ENCODE measurements at regions not wholly inside any gene's neighbourhood (a gene's known extent, or its start where the extent isn't known, plus 50 kb on each side); places are given as distances from the start of the nearest gene placed in this dataset.

GRCh38 chr2:239557516-239557915 lies 156.7 kb upstream of the HDAC4 start:
- H3K9me3 ChIP-seq (ENCODE audit: control insufficient read depth, low read depth, low read length): no peaks in the 10 kb centered on the region
- no peak overlapping the region for H3K9ac ChIP-seq (ENCODE audit: control insufficient read depth, extremely low read depth, insufficient read depth, low read length)
- no peaks in the 10 kb centered on the region for H3K27me3 ChIP-seq (ENCODE audit: control insufficient read depth, extremely low read depth, insufficient read depth, low read length)
- no peaks in the 10 kb centered on the region for H3K36me3 ChIP-seq (ENCODE audit: control insufficient read depth in 2 of 2, extremely low read depth in 1 of 2, insufficient read depth in 2 of 2, low read length in 2 of 2)
- FAIRE-seq: no peak
- H3K9me1 ChIP-seq (ENCODE audit: control insufficient read depth, extremely low read depth, insufficient read depth, low read length): no peaks in the 10 kb centered on the region
- H3K79me2 ChIP-seq (ENCODE audit: control insufficient read depth, insufficient read depth, low read length): no peaks in the 10 kb centered on the region
- no peak for DNase-seq (ENCODE audit: low read depth, low spot score)
- dilution Hi-C loops (cut with MboI; ENCODE audit: extremely low pct_ligation_motif_present, low sequenced_read_pairs): no loop called here
- H2AFZ ChIP-seq (ENCODE audit: control insufficient read depth, low read length): no peak overlapping the region
- H4K20me1 ChIP-seq (ENCODE audit: control insufficient read depth, extremely low read depth, insufficient read depth, low read length): no peaks in the 10 kb centered on the region
- TF ChIP-seq, protein P1, sequence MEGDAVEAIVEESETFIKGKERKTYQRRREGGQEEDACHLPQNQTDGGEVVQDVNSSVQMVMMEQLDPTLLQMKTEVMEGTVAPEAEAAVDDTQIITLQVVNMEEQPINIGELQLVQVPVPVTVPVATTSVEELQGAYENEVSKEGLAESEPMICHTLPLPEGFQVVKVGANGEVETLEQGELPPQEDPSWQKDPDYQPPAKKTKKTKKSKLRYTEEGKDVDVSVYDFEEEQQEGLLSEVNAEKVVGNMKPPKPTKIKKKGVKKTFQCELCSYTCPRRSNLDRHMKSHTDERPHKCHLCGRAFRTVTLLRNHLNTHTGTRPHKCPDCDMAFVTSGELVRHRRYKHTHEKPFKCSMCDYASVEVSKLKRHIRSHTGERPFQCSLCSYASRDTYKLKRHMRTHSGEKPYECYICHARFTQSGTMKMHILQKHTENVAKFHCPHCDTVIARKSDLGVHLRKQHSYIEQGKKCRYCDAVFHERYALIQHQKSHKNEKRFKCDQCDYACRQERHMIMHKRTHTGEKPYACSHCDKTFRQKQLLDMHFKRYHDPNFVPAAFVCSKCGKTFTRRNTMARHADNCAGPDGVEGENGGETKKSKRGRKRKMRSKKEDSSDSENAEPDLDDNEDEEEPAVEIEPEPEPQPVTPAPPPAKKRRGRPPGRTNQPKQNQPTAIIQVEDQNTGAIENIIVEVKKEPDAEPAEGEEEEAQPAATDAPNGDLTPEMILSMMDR (optimal IDR thresholded peaks at IDR 0.05 in 1 of 3, IDR thresholded peaks at IDR 0.05 in 1 of 3, conservative IDR thresholded peaks at IDR 0.05 in 1 of 3; ENCODE audit: extremely low read depth in 1 of 3, insufficient read depth in 2 of 3, low read length in 3 of 3): no peak
- TF ChIP-seq EZH2 (IDR thresholded peaks at IDR 0.05; ENCODE audit: low read length): no peak
- H3K4me1 ChIP-seq (ENCODE audit: control insufficient read depth, extremely low read depth, insufficient read depth, low read length): no peaks in the 10 kb centered on the region
- H3K27ac ChIP-seq (ENCODE audit: control insufficient read depth, insufficient read depth, low read length): no peak overlapping the region
- H3K4me3 ChIP-seq (ENCODE audit: control insufficient read depth in 2 of 3, extremely low read depth in 1 of 3, insufficient read depth in 2 of 3, low read depth in 1 of 3, low read length in 3 of 3): no peak overlapping the region
- H3K4me2 ChIP-seq (ENCODE audit: control insufficient read depth, extremely low read depth, insufficient read depth, low read depth, low read length): no peak overlapping the region

DNA sequence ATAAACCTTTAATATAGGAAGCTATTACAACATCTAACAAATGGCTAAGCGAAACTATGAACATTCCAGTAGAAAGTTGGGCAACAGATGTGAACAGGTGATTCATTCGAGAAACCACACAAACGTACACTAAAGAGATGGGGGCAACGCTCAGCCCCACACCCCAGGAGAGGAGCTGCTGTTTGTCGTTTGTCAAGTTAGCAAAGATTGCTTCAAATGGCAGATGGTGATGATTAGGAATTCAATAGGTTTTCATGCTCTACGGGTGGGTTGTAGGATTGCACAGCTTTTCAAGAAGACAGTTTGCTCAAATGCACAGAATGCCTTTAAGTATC lies 154.7 kb upstream of the HDAC4 start:
- dilution Hi-C loops (cut with MboI; ENCODE audit: extremely low pct_ligation_motif_present, low sequenced_read_pairs): no loop called here
- DNase-seq (ENCODE audit: low read depth, low spot score): no peak

More for the DNA sequence above, 154.7 kb upstream of the HDAC4 start:
- Histone ChIP-seq H2AFZ (ENCODE audit: control insufficient read depth, low read length) (no peak overlapping the region), H4K20me1 (ENCODE audit: control insufficient read depth, extremely low read depth, insufficient read depth, low read length) (no peaks in the 10 kb centered on the region), H3K79me2 (ENCODE audit: control insufficient read depth, insufficient read depth, low read length) (no peaks in the 10 kb centered on the region), H3K9me1 (ENCODE audit: control insufficient read depth, extremely low read depth, insufficient read depth, low read length) (no peaks in the 10 kb centered on the region), H3K4me1 (ENCODE audit: control insufficient read depth, extremely low read depth, insufficient read depth, low read length) (peaks cover 4% of the 10 kb centered on the region), H3K27ac (ENCODE audit: control insufficient read depth, insufficient read depth, low read length) (no peak overlapping the region), H3K4me3 (ENCODE audit: control insufficient read depth in 2 of 3, extremely low read depth in 1 of 3, insufficient read depth in 2 of 3, low read depth in 1 of 3, low read length in 3 of 3) (no peak overlapping the region), H3K36me3 (ENCODE audit: control insufficient read depth in 2 of 2, extremely low read depth in 1 of 2, insufficient read depth in 2 of 2, low read length in 2 of 2) (no peaks in the 10 kb centered on the region), H3K9ac (ENCODE audit: control insufficient read depth, extremely low read depth, insufficient read depth, low read length) (no peak overlapping the region), H3K27me3 (ENCODE audit: control insufficient read depth, extremely low read depth, insufficient read depth, low read length) (no peaks in the 10 kb centered on the region), H3K9me3 (ENCODE audit: control insufficient read depth, low read depth, low read length) (no peaks in the 10 kb centered on the region), H3K4me2 (ENCODE audit: control insufficient read depth, extremely low read depth, insufficient read depth, low read depth, low read length) (no peak overlapping the region)
- TF ChIP-seq, protein P1 (optimal IDR thresholded peaks at IDR 0.05 in 1 of 3, IDR thresholded peaks at IDR 0.05 in 1 of 3, conservative IDR thresholded peaks at IDR 0.05 in 1 of 3; ENCODE audit: extremely low read depth in 1 of 3, insufficient read depth in 2 of 3, low read length in 3 of 3): no peak
- no peak for TF ChIP-seq EZH2 (IDR thresholded peaks at IDR 0.05; ENCODE audit: low read length)
- FAIRE-seq: no peak

Measured in keratinocyte (primary cell).